ENCODE measurements at regions not wholly inside any gene's neighbourhood (a gene's known extent, or its start where the extent isn't known, plus 50 kb on each side); places are given as distances from the start of the nearest gene placed in this dataset.
"Not testable (repeated sequence)": the region's sequence is repeated elsewhere in the genome, so short reads cannot be mapped to it uniquely, and the experiment has no call there.

GRCh38 chr14:31911160-31911559 is 165.9 kb upstream of the ARHGAP5 start:
- H3K4me3 ChIP-seq (ENCODE audit: control insufficient read depth, low read depth, low read length) = no peak overlapping the region
- no peak for DNase-seq (ENCODE audit: low read depth)
- TF ChIP-seq CTCF (IDR thresholded peaks at IDR 0.05; ENCODE audit: control insufficient read depth, insufficient read depth, low read depth, low read length, missing control alignments) = no peak

DNA sequence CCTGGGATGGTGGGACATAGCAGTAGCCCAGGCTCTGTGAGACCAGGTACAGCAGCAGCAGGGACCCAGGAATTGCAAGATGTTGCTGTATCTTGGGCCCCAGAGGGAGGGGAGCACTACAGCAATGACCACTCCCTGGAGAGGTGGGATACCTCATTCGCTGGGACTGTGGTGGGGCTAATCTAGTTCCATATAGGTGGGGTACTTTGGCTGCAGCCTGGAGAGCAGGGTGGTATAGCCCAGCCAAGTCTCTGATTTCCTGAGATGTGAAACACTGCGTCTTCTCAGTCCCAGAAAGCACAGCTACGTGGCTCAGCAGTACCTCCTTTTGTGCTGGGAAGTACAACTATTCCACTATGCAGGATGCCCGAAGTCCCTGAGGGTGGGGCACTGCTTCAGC is 163.7 kb upstream of the ARHGAP5 start:
- TF ChIP-seq CTCF (IDR thresholded peaks at IDR 0.05; ENCODE audit: control insufficient read depth, insufficient read depth, low read depth, low read length, missing control alignments) = no peak
- no peak overlapping the region for H3K4me3 ChIP-seq (ENCODE audit: control insufficient read depth, low read depth, low read length)
- DNase-seq (ENCODE audit: low read depth) = no peak

DNA sequence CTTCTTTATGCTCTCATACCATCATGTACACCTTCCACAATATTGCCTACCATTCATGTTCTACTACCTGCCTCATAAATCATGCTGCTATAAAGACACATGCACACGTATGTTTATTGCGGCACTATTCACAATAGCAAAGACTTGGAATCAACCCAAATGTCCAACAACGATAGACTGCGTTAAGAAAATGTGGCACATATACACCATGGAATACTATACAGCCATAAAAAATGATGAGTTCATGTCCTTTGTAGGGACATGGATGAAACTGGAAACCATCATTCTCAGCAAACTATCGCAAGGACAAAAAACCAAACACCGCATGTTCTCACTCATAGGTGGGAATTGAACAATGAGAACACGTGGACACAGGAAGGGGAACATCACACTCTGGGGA is 158.8 kb upstream of the ARHGAP5 start:
- not testable (repeated sequence) for DNase-seq (ENCODE audit: low read depth); H3K4me3 ChIP-seq (ENCODE audit: control insufficient read depth, low read depth, low read length)

DNA sequence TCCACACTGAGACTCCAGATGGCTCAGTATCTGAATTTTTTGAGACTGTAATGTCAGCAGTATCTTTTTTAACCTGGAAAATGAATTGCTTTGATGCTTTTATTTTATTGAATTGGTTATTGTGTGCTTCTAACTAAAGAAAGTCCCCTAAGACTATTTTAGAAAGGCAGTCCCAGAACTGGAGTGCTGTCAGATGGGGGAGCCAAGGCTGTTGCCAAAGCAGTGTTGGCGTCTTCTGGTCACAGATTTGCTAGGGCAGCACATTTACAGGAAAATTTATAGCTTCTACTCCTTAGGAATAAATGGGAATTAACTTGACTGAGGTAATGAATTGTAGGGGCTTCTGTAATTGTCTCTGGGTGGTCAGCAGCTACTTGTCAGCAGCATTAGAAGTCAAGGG is 157.1 kb upstream of the ARHGAP5 start:
- no peak overlapping the region for H3K4me3 ChIP-seq (ENCODE audit: control insufficient read depth, low read depth, low read length)
- DNase-seq (ENCODE audit: low read depth) = no peak
- TF ChIP-seq CTCF (IDR thresholded peaks at IDR 0.05; ENCODE audit: control insufficient read depth, insufficient read depth, low read depth, low read length, missing control alignments) = no peak

DNA sequence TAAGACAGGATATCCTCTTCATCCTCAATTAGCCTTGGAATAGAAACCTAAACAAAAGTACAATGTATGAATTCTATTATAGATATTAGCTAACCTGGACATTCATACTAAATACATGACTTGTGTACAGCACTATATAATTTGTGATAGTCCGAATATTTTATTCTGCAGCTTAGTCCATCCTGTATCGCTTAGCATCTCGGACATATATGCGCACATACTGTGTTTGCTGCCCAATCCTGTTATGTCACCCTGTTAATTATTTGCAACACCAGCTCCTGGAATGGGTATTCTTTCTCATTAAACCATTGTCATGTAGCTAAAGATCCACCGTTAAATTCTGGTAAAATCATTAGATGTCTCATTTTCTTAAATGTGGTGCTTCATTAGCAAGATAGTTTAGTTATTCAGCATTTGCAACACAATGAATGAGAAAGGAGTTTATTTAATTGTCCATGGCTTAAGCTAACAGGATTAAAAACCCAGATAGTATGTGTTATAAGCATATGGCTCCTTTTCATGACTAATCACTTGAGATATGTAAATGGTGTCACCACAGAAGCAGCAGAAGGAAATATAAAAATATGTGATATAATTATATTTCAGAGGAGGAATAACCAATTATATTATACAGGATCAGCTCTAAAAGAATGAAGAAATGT is 156.0 kb upstream of the ARHGAP5 start:
- no peak overlapping the region for H3K4me3 ChIP-seq (ENCODE audit: control insufficient read depth, low read depth, low read length)
- no peak for TF ChIP-seq CTCF (IDR thresholded peaks at IDR 0.05; ENCODE audit: control insufficient read depth, insufficient read depth, low read depth, low read length, missing control alignments)
- DNase-seq (ENCODE audit: low read depth) = no peak

DNA sequence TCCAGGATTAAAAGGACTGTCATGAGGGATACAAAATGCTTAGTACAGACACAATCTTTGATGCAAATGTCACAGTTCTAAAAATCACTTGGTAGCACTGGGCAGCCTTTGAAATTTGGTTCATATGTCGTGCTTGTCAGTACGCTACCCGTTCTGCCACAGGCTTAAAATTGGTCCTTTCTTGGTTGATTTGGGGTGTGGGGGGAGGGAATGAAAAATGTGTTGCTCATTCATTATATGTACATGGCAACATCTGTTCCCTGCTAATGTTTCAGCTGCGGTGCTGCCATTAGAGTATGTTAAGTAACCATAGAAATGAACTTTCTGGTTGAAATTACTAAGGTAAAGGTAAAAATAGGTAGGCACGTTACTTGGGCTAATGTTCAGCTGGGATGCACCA is 155.4 kb upstream of the ARHGAP5 start:
- no peak overlapping the region for H3K4me3 ChIP-seq (ENCODE audit: control insufficient read depth, low read depth, low read length)
- no peak for TF ChIP-seq CTCF (IDR thresholded peaks at IDR 0.05; ENCODE audit: control insufficient read depth, insufficient read depth, low read depth, low read length, missing control alignments)
- no peak for DNase-seq (ENCODE audit: low read depth)

- TF ChIP-seq CTCF (IDR thresholded peaks at IDR 0.05; ENCODE audit: control insufficient read depth, insufficient read depth, low read depth, low read length, missing control alignments) = peak; percentile 58
- DNase-seq (ENCODE audit: low read depth) = no peak
- H3K4me3 ChIP-seq (ENCODE audit: control insufficient read depth, low read depth, low read length) = no peak overlapping the region
Measured at GRCh38 chr14:31926123-31926522, 151.0 kb upstream of the ARHGAP5 start.

Measured in AG09309 (cell line).